ENCODE measurements at regions not wholly inside any gene's neighbourhood (a gene's known extent, or its start where the extent isn't known, plus 50 kb on each side); places are given as distances from the start of the nearest gene placed in this dataset.
"Not testable (repeated sequence)": the region's sequence is repeated elsewhere in the genome, so short reads cannot be mapped to it uniquely, and the experiment has no call there.

GRCh38 chrX:36859231-36859630 is 148.9 kb upstream of the FAM47C start:
- TF ChIP-seq CTCF (IDR thresholded peaks at IDR 0.05; ENCODE audit: low read depth, low read length, missing control alignments), result no peak
- H3K4me3 ChIP-seq (ENCODE audit: low read depth, low read length), result no peak overlapping the region
- DNase-seq (ENCODE audit: low read depth), result no peak

- no peak for TF ChIP-seq CTCF (IDR thresholded peaks at IDR 0.05; ENCODE audit: low read depth, low read length, missing control alignments)
- DNase-seq (ENCODE audit: low read depth), result no peak
- no peak overlapping the region for H3K4me3 ChIP-seq (ENCODE audit: low read depth, low read length)
Observed at GRCh38 chrX:36861601-36862000, 146.6 kb upstream of the FAM47C start.

GRCh38 chrX:36867143-36867542 is 141.0 kb upstream of the FAM47C start:
- DNase-seq (ENCODE audit: low read depth), result no peak
- H3K4me3 ChIP-seq (ENCODE audit: low read depth, low read length), result no peak overlapping the region
- TF ChIP-seq CTCF (IDR thresholded peaks at IDR 0.05; ENCODE audit: low read depth, low read length, missing control alignments), result peak; percentile 21

- DNase-seq (ENCODE audit: low read depth), result no peak
- no peak overlapping the region for H3K4me3 ChIP-seq (ENCODE audit: low read depth, low read length)
- TF ChIP-seq CTCF (IDR thresholded peaks at IDR 0.05; ENCODE audit: low read depth, low read length, missing control alignments), result no peak
Observed at GRCh38 chrX:36868592-36868991, 139.6 kb upstream of the FAM47C start.

- DNase-seq (ENCODE audit: low read depth), result no peak
- H3K4me3 ChIP-seq (ENCODE audit: low read depth, low read length), result no peak overlapping the region
- no peak for TF ChIP-seq CTCF (IDR thresholded peaks at IDR 0.05; ENCODE audit: low read depth, low read length, missing control alignments)
Observed at GRCh38 chrX:36869457-36869856, 138.7 kb upstream of the FAM47C start.

GRCh38 chrX:36897690-36898089 is 110.5 kb upstream of the FAM47C start:
- H3K4me3 ChIP-seq (ENCODE audit: low read depth, low read length), result no peak overlapping the region
- no peak for DNase-seq (ENCODE audit: low read depth)
- no peak for TF ChIP-seq CTCF (IDR thresholded peaks at IDR 0.05; ENCODE audit: low read depth, low read length, missing control alignments)

- no peak overlapping the region for H3K4me3 ChIP-seq (ENCODE audit: low read depth, low read length)
- DNase-seq (ENCODE audit: low read depth), result no peak
- TF ChIP-seq CTCF (IDR thresholded peaks at IDR 0.05; ENCODE audit: low read depth, low read length, missing control alignments), result peak; percentile 44
Observed at GRCh38 chrX:36898301-36898700, 109.9 kb upstream of the FAM47C start.

- H3K4me3 ChIP-seq (ENCODE audit: low read depth, low read length); DNase-seq (ENCODE audit: low read depth): not testable (repeated sequence)
Observed at GRCh38 chrX:36904561-36904960, 103.6 kb upstream of the FAM47C start.
